H1 (cell line): ENCODE measurements at regions not wholly inside any gene's neighbourhood (a gene's known extent, or its start where the extent isn't known, plus 50 kb on each side); places are given as distances from the start of the nearest gene placed in this dataset.

Experiments
- CTCF ChIA-PET: fragments of 300-600 bp; sonication (Branson Sonifier 250); formaldehyde crosslinking; loops from one replicate; lab custom pipeline; 2021; ENCODE audit not compliant: partially characterized antibody; lab: Charles Lee
- POLR2A ChIA-PET: fragments of 300-600 bp; sonication (Branson Sonifier 250); formaldehyde crosslinking; loops from one replicate; lab custom pipeline; 2021; ENCODE audit warnings: inconsistent platforms; ENCODE audit not compliant: partially characterized antibody; lab: Charles Lee
- DNase-seq, 2 experiments: peaks; one replicate each; pipeline versions ENCODE4 v3.0.0 to v3.0.0-alpha.2; 2010 to 2022; ENCODE audit warnings: low spot score in 2 of 2, low read depth in 1 of 2, mixed read lengths in 1 of 2
- FAIRE-seq: peaks from 2 replicates; lab custom pipeline; 2011; peaks lifted over from hg19 to GRCh38; lab: Jason Lieb, UNC
- H2AFZ ChIP-seq: 2 replicates; pipeline ENCODE4 v1.8.1; 2012; ENCODE audit warnings: low read length, inconsistent platforms
- H2AK5ac ChIP-seq: 2 replicates; pipeline ENCODE4 v1.6.1; 2013; ENCODE audit warnings: low read depth, low read length
- H2BK120ac ChIP-seq: replicated peaks from 2 replicates; pipeline ENCODE3; 2013; ENCODE audit warnings: low read depth, low read length, inconsistent platforms
- H2BK12ac ChIP-seq: 2 replicates; pipeline ENCODE4 v1.6.1; 2013; ENCODE audit warnings: low read depth, low read length
- H2BK15ac ChIP-seq: 2 replicates; pipeline ENCODE4 v1.6.1; 2013; ENCODE audit warnings: low read length
- H2BK20ac ChIP-seq: 2 replicates; pipeline ENCODE4 v1.6.1; 2013; ENCODE audit warnings: low read length
- H2BK5ac ChIP-seq: 2 replicates; pipeline ENCODE4 v1.6.1; 2013; ENCODE audit warnings: low read depth, low read length
- H3K14ac ChIP-seq: 2 replicates; pipeline ENCODE4 v1.6.1; 2013; ENCODE audit warnings: inconsistent platforms; ENCODE audit not compliant: insufficient read length
- H3K18ac ChIP-seq: 2 replicates; pipeline ENCODE4 v1.6.1; 2013; ENCODE audit warnings: low read length; ENCODE audit errors: extremely low read depth
- H3K23ac ChIP-seq: 2 replicates; pipeline ENCODE4 v1.6.1; 2013; ENCODE audit warnings: inconsistent platforms; ENCODE audit not compliant: insufficient read length
- H3K23me2 ChIP-seq: 2 replicates; pipeline ENCODE4 v1.6.1; 2013; ENCODE audit warnings: low read depth, low read length
- H3K27ac ChIP-seq: 2 replicates; pipeline ENCODE4 v1.6.1; 2011; ENCODE audit warnings: low read depth, low read length, inconsistent platforms
- H3K27me3 ChIP-seq, 4 experiments: replicated peaks in 1 of 4; 1 replicate in 1 of 4; 2 replicates in 3 of 4; pipeline versions ENCODE4 v1.6.1 to v1.8.1; 2011 to 2013; ENCODE audit warnings: low read length in 3 of 4, mild to moderate bottlenecking in 3 of 4, inconsistent platforms in 2 of 4, mixed read lengths in 2 of 4, moderate library complexity in 1 of 4; ENCODE audit not compliant: control insufficient read depth in 3 of 4, insufficient read depth in 3 of 4; ENCODE audit errors: extremely low read depth in 1 of 4
- H3K36me3 ChIP-seq, 4 experiments: 2 replicates each; pipeline versions ENCODE4 v1.6.1 to v1.8.1; 2011 to 2013; ENCODE audit warnings: mild to moderate bottlenecking in 4 of 4, low read length in 3 of 4, moderate library complexity in 2 of 4, control low read depth in 1 of 4, inconsistent platforms in 1 of 4; ENCODE audit not compliant: insufficient read depth in 4 of 4, control insufficient read depth in 2 of 4
- H3K4ac ChIP-seq: replicated peaks from 2 replicates; pipeline ENCODE3; 2013; ENCODE audit warnings: low read length, low read depth, mixed read lengths, inconsistent platforms; ENCODE audit not compliant: insufficient read length
- H3K4me1 ChIP-seq, 4 experiments: replicated peaks in 1 of 4; 1 replicate in 1 of 4; 2 replicates in 3 of 4; pipeline versions ENCODE4 v1.6.1 to v1.8.1; 2011 to 2013; ENCODE audit warnings: low read length in 3 of 4, inconsistent platforms in 2 of 4, mixed read lengths in 1 of 4; ENCODE audit not compliant: insufficient read depth in 4 of 4, control insufficient read depth in 3 of 4
- H3K4me2 ChIP-seq, 2 experiments: 2 replicates each; pipeline versions ENCODE4 v1.6.1 to v1.8.1; 2011 to 2013; ENCODE audit warnings: low read depth in 2 of 2, low read length in 2 of 2, control low read depth in 1 of 2, inconsistent platforms in 1 of 2, mild to moderate bottlenecking in 1 of 2; ENCODE audit not compliant: insufficient read depth in 1 of 2
- H3K4me3 ChIP-seq, 4 experiments: fragments of 200-600, 300-600 bp in 1 of 4; sonication (generic), shearing (Covaris generic), sonication (Bioruptor Twin) in 1 of 4; 2 replicates each; pipeline versions ENCODE4 v1.5.1 to v1.8.1; 2011 to 2016; ENCODE audit warnings: low read length in 4 of 4, low read depth in 3 of 4, control low read depth in 2 of 4, inconsistent platforms in 2 of 4, mild to moderate bottlenecking in 2 of 4, mixed read lengths in 1 of 4, moderate library complexity in 1 of 4; ENCODE audit not compliant: insufficient read depth in 2 of 4; ENCODE audit errors: extremely low read depth in 1 of 4
- H3K56ac ChIP-seq: replicated peaks from 2 replicates; pipeline ENCODE3; 2013; ENCODE audit warnings: low read depth, mild to moderate bottlenecking, mixed read lengths, low read length, inconsistent platforms; ENCODE audit not compliant: insufficient read length
- H3K79me1 ChIP-seq: 2 replicates; pipeline ENCODE4 v1.6.1; 2013; ENCODE audit warnings: low read depth, low read length, control low read depth
- H3K79me2 ChIP-seq, 2 experiments: 2 replicates each; pipeline versions ENCODE4 v1.6.1 to v1.8.1; 2012 to 2013; ENCODE audit warnings: low read length in 2 of 2, mild to moderate bottlenecking in 2 of 2, inconsistent platforms in 1 of 2; ENCODE audit not compliant: insufficient read depth in 2 of 2, control insufficient read depth in 1 of 2
- H3K9ac ChIP-seq, 4 experiments: replicated peaks in 1 of 4; 1 replicate in 1 of 4; 2 replicates in 3 of 4; pipeline versions ENCODE4 v1.6.1 to v1.8.1; 2011 to 2013; ENCODE audit warnings: low read depth in 3 of 4, low read length in 3 of 4, control low read depth in 2 of 4, mild to moderate bottlenecking in 2 of 4, moderate library complexity in 2 of 4, inconsistent platforms in 1 of 4; ENCODE audit errors: extremely low read depth in 1 of 4
- H3K9me3 ChIP-seq, 2 experiments: 2 replicates each; pipeline versions ENCODE4 v1.6.1 to v1.8.1; 2012 to 2013; ENCODE audit warnings: mild to moderate bottlenecking in 2 of 2, moderate library complexity in 2 of 2, control low read depth in 1 of 2, inconsistent platforms in 1 of 2, low read depth in 1 of 2, low read length in 1 of 2, mixed read lengths in 1 of 2; ENCODE audit not compliant: insufficient read depth in 2 of 2
- H4K20me1 ChIP-seq, 2 experiments: replicated peaks in 1 of 2; 2 replicates each; pipeline versions ENCODE3 to v1.8.1; 2011 to 2013; ENCODE audit warnings: inconsistent platforms in 2 of 2, low read length in 2 of 2, mild to moderate bottlenecking in 1 of 2; ENCODE audit not compliant: insufficient read depth in 2 of 2, control insufficient read depth in 1 of 2
- H4K5ac ChIP-seq: 2 replicates; pipeline ENCODE4 v1.6.1; 2013; ENCODE audit warnings: low read length, low read depth, mixed read lengths, inconsistent platforms; ENCODE audit not compliant: insufficient read length
- H4K8ac ChIP-seq: 2 replicates; pipeline ENCODE4 v1.8.0; 2013; ENCODE audit warnings: mild to moderate bottlenecking, moderate library complexity, low read length, inconsistent platforms; ENCODE audit not compliant: insufficient read depth; ENCODE audit errors: extremely low read depth
- H4K91ac ChIP-seq: replicated peaks from 2 replicates; pipeline ENCODE3; 2013; ENCODE audit warnings: low read length, mixed read lengths, inconsistent platforms; ENCODE audit not compliant: insufficient read length
- ATF3 ChIP-seq: IDR thresholded peaks from 2 replicates; pipeline ENCODE4 v1.6.1; 2011; ENCODE audit warnings: low read depth, mild to moderate bottlenecking, low read length; ENCODE audit not compliant: insufficient read depth
- SIN3A ChIP-seq, 2 experiments: IDR thresholded peaks in 1 of 2; conservative IDR thresholded peaks in 1 of 2; 2 replicates each; pipeline ENCODE4 v1.6.1; 2011 to 2012; ENCODE audit warnings: low read length in 2 of 2, improper control_type of control experiment in 1 of 2, low read depth in 1 of 2, mild to moderate bottlenecking in 1 of 2
- SIRT6 ChIP-seq: IDR thresholded peaks from one replicate; pipeline ENCODE4 v1.7.1; 2012; ENCODE audit warnings: low read length, inconsistent platforms
- TAF1 ChIP-seq: IDR thresholded peaks from 2 replicates; pipeline ENCODE4 v1.6.1; 2011; ENCODE audit warnings: mild to moderate bottlenecking, low read depth, low read length
- WGBS, 2 experiments: shearing (Covaris generic) in 1 of 2; methylation state at CpG; one replicate each; pipeline versions ENCODE4 v1.1.6 to v1.1.7; 2013 to 2015; ENCODE audit warnings: low lambda C conversion rate in 2 of 2, mixed read lengths in 2 of 2, inconsistent platforms in 1 of 2, low coverage in 1 of 2, missing lambda C conversion rate in 1 of 2; ENCODE audit not compliant: insufficient replicate concordance in 2 of 2, insufficient coverage in 1 of 2, insufficient read length in 1 of 2; ENCODE audit errors: extremely low coverage in 1 of 2, missing lambda C conversion rate in 1 of 2; 5-methylcytosine and 5-hydroxymethylcytosine counted together

DNA sequence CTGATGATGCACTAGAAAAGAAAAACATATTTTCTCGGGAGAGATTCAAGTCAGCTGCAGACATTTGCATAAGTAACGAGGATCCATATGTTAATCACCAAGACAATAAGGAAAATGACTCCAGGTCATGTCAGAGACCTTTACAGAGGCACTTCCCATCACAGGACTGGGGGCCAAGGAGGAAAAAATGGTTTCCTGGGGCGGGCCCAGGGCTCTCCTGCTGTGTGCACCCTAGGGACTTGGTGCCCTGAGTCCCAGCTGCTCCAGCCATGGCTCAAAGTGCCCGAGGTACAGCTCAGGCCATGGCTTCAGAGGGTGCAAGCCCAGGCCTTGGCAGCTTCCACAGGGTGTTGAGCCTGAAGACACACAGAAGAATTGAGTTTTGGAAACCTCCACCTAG, 415.4 kb upstream of the FRG1 start:
- H3K27ac ChIP-seq: no peak overlapping the region
- H3K4me2 ChIP-seq: no peak overlapping the region
- H3K4me3 ChIP-seq: no peak overlapping the region
- ChIA-PET CTCF (interaction anchor here (0.6 kb wide), 1 partner anchor 36 kb away, joined by 3 read pairs; no protein-coding TSS in a partner anchor), POLR2A (no interaction called here)
- H3K14ac ChIP-seq: no peak overlapping the region
- no peak overlapping the region for H3K18ac ChIP-seq
- H3K27me3 ChIP-seq: no peaks in the 10 kb centered on the region
- whole genome bisulfite sequencing, 2 experiments: 93% methylated on average over 4 of the region's 4 CpGs; no CpG with 5 or more reads in 1 of the 2 experiments
- H4K5ac ChIP-seq: no peak overlapping the region
- no peak overlapping the region for H2BK5ac ChIP-seq
- H3K4ac ChIP-seq: no peak overlapping the region
- no peaks in the 10 kb centered on the region for H3K79me2 ChIP-seq
- no peak for DNase-seq
- no peaks in the 10 kb centered on the region for H4K20me1 ChIP-seq
- H3K4me1 ChIP-seq: no peaks in the 10 kb centered on the region
- H3K9me3 ChIP-seq: peaks cover 23 to 29% of the 10 kb centered on the region in 2 experiments; a peak in 3 of 4 replicates
- H3K56ac ChIP-seq: no peak overlapping the region
- H3K23me2 ChIP-seq: no peaks in the 10 kb centered on the region
- no peak for FAIRE-seq
- no peak overlapping the region for H2BK12ac ChIP-seq
- H2AFZ ChIP-seq: no peak overlapping the region
- TF ChIP-seq TAF1 (no peak), SIRT6 (no peak), SIN3A (conservative IDR thresholded peaks at IDR 0.05 in 1 of 2, IDR thresholded peaks at IDR 0.05 in 1 of 2; ENCODE audit: low read depth in 1 of 2, low read length in 2 of 2) (no peak), ATF3 (no peak)
- no peak overlapping the region for H3K23ac ChIP-seq
- H3K36me3 ChIP-seq: no peaks in the 10 kb centered on the region
- no peak overlapping the region for H4K8ac ChIP-seq
- no peak overlapping the region for H2BK120ac ChIP-seq
- no peak overlapping the region for H4K91ac ChIP-seq
- H2BK15ac ChIP-seq: no peak overlapping the region
- H3K9ac ChIP-seq: no peak overlapping the region
- no peak overlapping the region for H2AK5ac ChIP-seq
- H3K79me1 ChIP-seq: no peaks in the 10 kb centered on the region
- H2BK20ac ChIP-seq: no peak overlapping the region
